ENCODE measurements at regions not wholly inside any gene's neighbourhood (a gene's known extent, or its start where the extent isn't known, plus 50 kb on each side); places are given as distances from the start of the nearest gene placed in this dataset.

DNA sequence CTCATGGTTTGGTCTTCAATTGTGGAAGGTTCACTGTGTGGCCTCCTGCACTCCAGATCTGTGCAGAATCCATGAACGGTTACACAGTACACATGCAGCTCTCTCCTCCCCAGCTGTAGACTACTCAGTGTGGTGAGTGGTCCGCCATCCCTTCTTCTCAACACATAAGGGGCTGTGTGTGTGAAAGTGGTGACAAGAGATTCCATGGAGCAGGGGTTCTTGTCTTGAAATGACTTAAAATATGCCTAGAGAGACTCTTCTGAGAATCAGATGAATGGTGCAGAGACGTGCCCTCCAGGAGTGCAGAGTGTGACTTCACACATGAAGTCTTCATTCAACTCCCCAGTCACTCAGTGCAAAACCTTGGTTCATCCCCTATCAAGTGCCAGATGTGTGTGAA, 151.0 kb upstream of the COPS8 start:
- Histone ChIP-seq H3K27ac (no peak overlapping the region), H3K36me3 (ENCODE audit: low read depth) (no peaks in the 10 kb centered on the region), H3K9me2 (ENCODE audit: insufficient read depth) (no peaks in the 10 kb centered on the region), H3K27me3 (ENCODE audit: insufficient read depth, low read depth) (peaks cover 57% of the 10 kb centered on the region), H3K4me1 (replicated peaks; ENCODE audit: insufficient read depth) (no peaks in the 10 kb centered on the region), H3K9me3 (ENCODE audit: insufficient read depth, low read depth) (no peaks in the 10 kb centered on the region), H3K4me2 (no peak overlapping the region), H3F3A (ENCODE audit: insufficient read depth, low read depth) (no peaks in the 10 kb centered on the region), H4K20me1 (ENCODE audit: insufficient read depth) (no peaks in the 10 kb centered on the region), H2AFZ (no peak overlapping the region), H3K79me2 (ENCODE audit: low read depth) (no peaks in the 10 kb centered on the region), H3K4me3 (no peak overlapping the region)
- intact Hi-C loops (cut with micrococcal nuclease; ENCODE audit: unreplicated experiment), result no loop called here
- ChIA-PET CTCF (interaction anchor here (0.6 kb wide), 1 partner anchor 1173 kb away, joined by 8 read pairs; no protein-coding TSS in a partner anchor), POLR2A (ENCODE audit: unreplicated experiment) (interaction anchor here (0.6 kb wide), 1 partner anchor 637 kb away, joined by 3 read pairs; no protein-coding TSS in a partner anchor)
- TF ChIP-seq EZH2 (IDR thresholded peaks at IDR 0.05; ENCODE audit: low read depth), result no peak
- TF ChIP-seq, protein P1, sequence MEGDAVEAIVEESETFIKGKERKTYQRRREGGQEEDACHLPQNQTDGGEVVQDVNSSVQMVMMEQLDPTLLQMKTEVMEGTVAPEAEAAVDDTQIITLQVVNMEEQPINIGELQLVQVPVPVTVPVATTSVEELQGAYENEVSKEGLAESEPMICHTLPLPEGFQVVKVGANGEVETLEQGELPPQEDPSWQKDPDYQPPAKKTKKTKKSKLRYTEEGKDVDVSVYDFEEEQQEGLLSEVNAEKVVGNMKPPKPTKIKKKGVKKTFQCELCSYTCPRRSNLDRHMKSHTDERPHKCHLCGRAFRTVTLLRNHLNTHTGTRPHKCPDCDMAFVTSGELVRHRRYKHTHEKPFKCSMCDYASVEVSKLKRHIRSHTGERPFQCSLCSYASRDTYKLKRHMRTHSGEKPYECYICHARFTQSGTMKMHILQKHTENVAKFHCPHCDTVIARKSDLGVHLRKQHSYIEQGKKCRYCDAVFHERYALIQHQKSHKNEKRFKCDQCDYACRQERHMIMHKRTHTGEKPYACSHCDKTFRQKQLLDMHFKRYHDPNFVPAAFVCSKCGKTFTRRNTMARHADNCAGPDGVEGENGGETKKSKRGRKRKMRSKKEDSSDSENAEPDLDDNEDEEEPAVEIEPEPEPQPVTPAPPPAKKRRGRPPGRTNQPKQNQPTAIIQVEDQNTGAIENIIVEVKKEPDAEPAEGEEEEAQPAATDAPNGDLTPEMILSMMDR (conservative IDR thresholded peaks at IDR 0.05), result no peak
- DNase-seq, result no peak
- BruUV-seq (replicated peaks), result no TSS peak

DNA sequence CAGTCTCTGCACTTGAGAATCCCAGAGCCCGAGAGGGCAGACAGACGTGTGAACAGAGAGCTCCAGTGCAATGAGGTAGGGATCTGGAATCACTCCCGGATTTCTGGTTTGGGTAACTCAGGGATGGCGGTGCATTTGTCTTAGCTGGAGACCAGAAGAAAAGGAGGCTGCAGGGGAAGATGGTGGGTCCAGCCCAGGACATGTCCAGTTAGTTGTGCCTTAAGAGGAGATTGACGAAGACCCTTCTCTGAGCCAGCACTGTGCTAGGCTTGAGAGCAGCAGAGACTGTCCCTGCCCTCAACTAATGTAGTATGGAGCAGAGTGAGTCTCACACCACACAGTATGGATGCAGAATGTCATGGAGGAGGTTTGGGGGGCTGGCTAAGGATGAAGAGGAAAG, 150.6 kb upstream of the COPS8 start:
- Histone ChIP-seq H3K4me1 (replicated peaks; ENCODE audit: insufficient read depth) (no peaks in the 10 kb centered on the region), H4K20me1 (ENCODE audit: insufficient read depth) (no peaks in the 10 kb centered on the region), H3K9me2 (ENCODE audit: insufficient read depth) (no peaks in the 10 kb centered on the region), H3K27me3 (ENCODE audit: insufficient read depth, low read depth) (peaks cover 62% of the 10 kb centered on the region), H3K79me2 (ENCODE audit: low read depth) (no peaks in the 10 kb centered on the region), H2AFZ (no peak overlapping the region), H3F3A (ENCODE audit: insufficient read depth, low read depth) (no peaks in the 10 kb centered on the region), H3K27ac (no peak overlapping the region), H3K4me3 (no peak overlapping the region), H3K4me2 (no peak overlapping the region), H3K36me3 (ENCODE audit: low read depth) (no peaks in the 10 kb centered on the region), H3K9me3 (ENCODE audit: insufficient read depth, low read depth) (no peaks in the 10 kb centered on the region)
- TF ChIP-seq, protein P1 (conservative IDR thresholded peaks at IDR 0.05), result no peak
- no peak for TF ChIP-seq EZH2 (IDR thresholded peaks at IDR 0.05; ENCODE audit: low read depth)
- ChIA-PET CTCF (no interaction called here), POLR2A (ENCODE audit: unreplicated experiment) (no interaction called here)
- intact Hi-C loops (cut with micrococcal nuclease; ENCODE audit: unreplicated experiment), result no loop called here
- no TSS peak for BruUV-seq (replicated peaks)
- DNase-seq, result no peak

DNA sequence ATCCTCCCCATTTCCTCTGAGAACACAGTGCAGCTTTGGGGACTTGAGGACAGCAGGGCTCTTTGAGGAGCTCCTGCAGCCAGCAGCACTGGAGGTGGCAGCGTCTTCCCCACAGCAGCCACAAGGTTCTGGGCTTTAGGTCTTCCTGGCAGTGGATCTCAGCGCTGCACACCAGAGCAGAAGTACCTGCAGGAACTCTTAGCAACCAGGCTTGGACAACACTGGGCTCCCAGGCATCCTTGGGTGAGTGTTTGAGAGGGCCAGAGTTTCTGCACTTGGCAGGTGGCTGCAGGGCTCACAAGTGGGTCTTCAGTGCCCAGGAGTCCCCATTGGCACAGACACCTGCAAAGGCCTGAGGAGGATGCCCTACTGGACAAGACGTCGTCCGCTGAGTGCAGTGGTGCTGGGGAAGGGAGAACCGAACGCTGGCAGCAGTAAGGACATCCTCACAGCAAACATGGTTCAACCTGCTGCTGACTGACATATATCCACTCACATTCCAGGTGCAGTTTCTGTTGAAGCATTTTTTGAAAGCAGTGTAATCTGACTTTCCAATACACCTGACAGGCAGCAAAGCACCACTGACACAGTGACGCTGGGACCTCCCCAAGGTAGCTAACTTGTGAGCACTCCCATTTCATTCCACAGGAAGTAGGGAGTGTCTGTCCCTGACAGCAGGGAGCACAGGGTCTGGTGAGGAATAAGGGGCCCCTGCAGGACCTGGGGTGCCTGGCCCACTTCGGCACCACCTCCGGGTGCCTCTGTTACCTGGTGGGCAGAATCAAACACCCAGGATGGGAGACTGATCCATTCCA, 149.9 kb upstream of the COPS8 start:
- intact Hi-C loops (cut with micrococcal nuclease; ENCODE audit: unreplicated experiment), result no loop called here
- Histone ChIP-seq H3K9me2 (ENCODE audit: insufficient read depth) (no peaks in the 10 kb centered on the region), H2AFZ (no peak overlapping the region), H3K9me3 (ENCODE audit: insufficient read depth, low read depth) (no peaks in the 10 kb centered on the region), H3K79me2 (ENCODE audit: low read depth) (no peaks in the 10 kb centered on the region), H3K36me3 (ENCODE audit: low read depth) (no peaks in the 10 kb centered on the region), H3K4me1 (replicated peaks; ENCODE audit: insufficient read depth) (no peaks in the 10 kb centered on the region), H4K20me1 (ENCODE audit: insufficient read depth) (no peaks in the 10 kb centered on the region), H3K27me3 (ENCODE audit: insufficient read depth, low read depth) (peaks cover 69% of the 10 kb centered on the region), H3K4me2 (no peak overlapping the region), H3K27ac (no peak overlapping the region), H3K4me3 (no peak overlapping the region), H3F3A (ENCODE audit: insufficient read depth, low read depth) (no peaks in the 10 kb centered on the region)
- TF ChIP-seq EZH2 (IDR thresholded peaks at IDR 0.05; ENCODE audit: low read depth), result no peak
- TF ChIP-seq, protein P1 (conservative IDR thresholded peaks at IDR 0.05), result no peak
- no TSS peak for BruUV-seq (replicated peaks)
- no peak for DNase-seq
- ChIA-PET POLR2A (ENCODE audit: unreplicated experiment) (no interaction called here), CTCF (no interaction called here)
